OCI-LY3 (cell line): ENCODE measurements at regions not wholly inside any gene's neighbourhood (a gene's known extent, or its start where the extent isn't known, plus 50 kb on each side); places are given as distances from the start of the nearest gene placed in this dataset.

ENCODE experiments used
- H2AFZ ChIP-seq: fragments of 200-600, 300-600 bp; shearing (Covaris generic); 2 replicates; pipeline ENCODE4 v1.6.0; 2014; ENCODE audit warnings: antibody characterized with exemption, low read depth, low read length
- H3K27ac ChIP-seq: fragments of 200-600, 300-600 bp; sonication (generic); 2 replicates; pipeline ENCODE4 v1.5.1; 2014; ENCODE audit warnings: mild to moderate bottlenecking, low read length, moderate library complexity, mixed read lengths
- H3K27me3 ChIP-seq: fragments of 200-600, 300-600 bp; sonication (generic); 2 replicates; pipeline ENCODE4 v1.6.1; 2014; ENCODE audit warnings: low read depth, low read length, mixed read lengths
- H3K36me3 ChIP-seq: fragments of 200-600, 300-600 bp; sonication (generic); replicated peaks from 2 replicates; pipeline ENCODE3; 2014; ENCODE audit warnings: low read depth, low read length, mixed read lengths
- H3K4me1 ChIP-seq: fragments of 300-600, 200-600 bp; sonication (generic); 2 replicates; pipeline ENCODE4 v1.6.1; 2014; ENCODE audit warnings: low read length, mixed read lengths
- H3K4me2 ChIP-seq: fragments of 200-600, 300-600 bp; sonication (generic); 2 replicates; pipeline ENCODE4 v1.6.1; 2014; ENCODE audit warnings: low read length, mixed read lengths
- H3K4me3 ChIP-seq: fragments of 300-600, 200-600 bp; sonication (generic); 2 replicates; pipeline ENCODE4 v1.5.1; 2014; ENCODE audit warnings: antibody characterized with exemption, mild to moderate bottlenecking, low read length, moderate library complexity
- H3K79me2 ChIP-seq: fragments of 300-600, 200-600 bp; shearing (Covaris generic); 2 replicates; pipeline ENCODE4 v1.6.1; 2014; ENCODE audit warnings: mild to moderate bottlenecking, low read length, mixed read lengths
- H3K9ac ChIP-seq: fragments of 300-600, 200-600 bp; shearing (Covaris generic); 2 replicates; pipeline ENCODE4 v1.6.0; 2014; ENCODE audit warnings: mild to moderate bottlenecking, low read length, moderate library complexity
- H3K9me3 ChIP-seq: fragments of 200-600, 300-600 bp; shearing (Covaris generic); 2 replicates; pipeline ENCODE4 v1.6.1; 2014; ENCODE audit warnings: low read length, mixed read lengths; ENCODE audit not compliant: insufficient read depth
- H4K20me1 ChIP-seq: fragments of 200-600, 300-600 bp; sonication (generic); 2 replicates; pipeline ENCODE4 v1.6.1; 2016; ENCODE audit warnings: low read length, mixed read lengths; ENCODE audit not compliant: insufficient read depth
- EZH2phosphoT487 ChIP-seq: fragments of 200-600 bp; shearing (Covaris generic); IDR thresholded peaks from 2 replicates; pipeline ENCODE4 v1.6.1; 2018; ENCODE audit warnings: antibody characterized with exemption, mixed run types, low read depth
- TF ChIP-seq, protein P1 (sequence below): fragments of 200-600, 300-600 bp; sonication (generic); IDR thresholded peaks from 2 replicates; pipeline ENCODE4 v1.5.1; 2014; ENCODE audit warnings: antibody characterized with exemption, low read length, low read depth

DNA sequence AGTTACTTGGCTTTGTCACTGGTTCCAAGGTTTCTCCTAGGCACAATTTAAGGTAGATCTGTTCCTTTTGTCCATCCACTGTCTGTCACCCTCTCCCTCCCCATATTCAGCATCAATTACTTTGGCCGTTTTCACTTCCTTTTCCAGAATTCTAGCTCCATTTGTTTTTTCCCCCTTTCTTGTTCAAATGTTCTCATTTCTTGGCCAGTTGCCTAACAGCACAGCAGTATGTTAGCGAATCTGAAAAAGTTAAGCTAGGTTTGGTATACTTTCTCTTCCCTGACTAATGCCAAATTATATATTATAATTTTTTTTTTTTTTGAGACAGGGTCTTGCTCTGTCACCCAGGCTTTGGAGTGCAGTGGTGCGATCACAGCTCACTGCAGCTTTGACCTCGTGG, 409.1 kb upstream of the TEX13C start:
- H4K20me1 ChIP-seq: no peaks in the 10 kb centered on the region
- H3K4me3 ChIP-seq: no peak overlapping the region
- no peak for TF ChIP-seq EZH2phosphoT487
- TF ChIP-seq, protein P1, sequence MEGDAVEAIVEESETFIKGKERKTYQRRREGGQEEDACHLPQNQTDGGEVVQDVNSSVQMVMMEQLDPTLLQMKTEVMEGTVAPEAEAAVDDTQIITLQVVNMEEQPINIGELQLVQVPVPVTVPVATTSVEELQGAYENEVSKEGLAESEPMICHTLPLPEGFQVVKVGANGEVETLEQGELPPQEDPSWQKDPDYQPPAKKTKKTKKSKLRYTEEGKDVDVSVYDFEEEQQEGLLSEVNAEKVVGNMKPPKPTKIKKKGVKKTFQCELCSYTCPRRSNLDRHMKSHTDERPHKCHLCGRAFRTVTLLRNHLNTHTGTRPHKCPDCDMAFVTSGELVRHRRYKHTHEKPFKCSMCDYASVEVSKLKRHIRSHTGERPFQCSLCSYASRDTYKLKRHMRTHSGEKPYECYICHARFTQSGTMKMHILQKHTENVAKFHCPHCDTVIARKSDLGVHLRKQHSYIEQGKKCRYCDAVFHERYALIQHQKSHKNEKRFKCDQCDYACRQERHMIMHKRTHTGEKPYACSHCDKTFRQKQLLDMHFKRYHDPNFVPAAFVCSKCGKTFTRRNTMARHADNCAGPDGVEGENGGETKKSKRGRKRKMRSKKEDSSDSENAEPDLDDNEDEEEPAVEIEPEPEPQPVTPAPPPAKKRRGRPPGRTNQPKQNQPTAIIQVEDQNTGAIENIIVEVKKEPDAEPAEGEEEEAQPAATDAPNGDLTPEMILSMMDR: no peak
- H2AFZ ChIP-seq: no peak overlapping the region
- no peak overlapping the region for H3K9ac ChIP-seq
- no peak overlapping the region for H3K27ac ChIP-seq
- no peaks in the 10 kb centered on the region for H3K27me3 ChIP-seq
- no peaks in the 10 kb centered on the region for H3K79me2 ChIP-seq
- no peaks in the 10 kb centered on the region for H3K36me3 ChIP-seq
- H3K4me2 ChIP-seq: no peak overlapping the region
- no peaks in the 10 kb centered on the region for H3K4me1 ChIP-seq
- H3K9me3 ChIP-seq: no peaks in the 10 kb centered on the region

GRCh38 chrX:124917011-124917410, 402.7 kb upstream of the TEX13C start:
- H3K4me1 ChIP-seq: no peaks in the 10 kb centered on the region
- H3K4me2 ChIP-seq: no peak overlapping the region
- H3K79me2 ChIP-seq: no peaks in the 10 kb centered on the region
- no peak overlapping the region for H3K9ac ChIP-seq
- no peaks in the 10 kb centered on the region for H4K20me1 ChIP-seq
- no peaks in the 10 kb centered on the region for H3K27me3 ChIP-seq
- H2AFZ ChIP-seq: no peak overlapping the region
- TF ChIP-seq, protein P1: no peak
- no peak for TF ChIP-seq EZH2phosphoT487
- no peak overlapping the region for H3K27ac ChIP-seq
- no peaks in the 10 kb centered on the region for H3K36me3 ChIP-seq
- no peak overlapping the region for H3K4me3 ChIP-seq
- H3K9me3 ChIP-seq: no peaks in the 10 kb centered on the region

GRCh38 chrX:124925681-124926080, 394.0 kb upstream of the TEX13C start:
- Histone ChIP-seq H3K4me2 (no peak overlapping the region), H3K79me2 (no peaks in the 10 kb centered on the region), H3K9me3 (no peaks in the 10 kb centered on the region), H2AFZ (no peak overlapping the region), H4K20me1 (no peaks in the 10 kb centered on the region), H3K4me3 (no peak overlapping the region), H3K27me3 (no peaks in the 10 kb centered on the region), H3K9ac (no peak overlapping the region), H3K36me3 (no peaks in the 10 kb centered on the region), H3K27ac (no peak overlapping the region), H3K4me1 (no peaks in the 10 kb centered on the region)
- no peak for TF ChIP-seq EZH2phosphoT487
- TF ChIP-seq, protein P1: no peak

- Histone ChIP-seq H3K36me3 (no peaks in the 10 kb centered on the region), H4K20me1 (no peaks in the 10 kb centered on the region), H3K9me3 (no peaks in the 10 kb centered on the region), H3K79me2 (no peaks in the 10 kb centered on the region), H3K4me1 (no peaks in the 10 kb centered on the region), H3K4me3 (no peak overlapping the region), H3K27me3 (no peaks in the 10 kb centered on the region), H3K27ac (no peak overlapping the region), H3K4me2 (no peak overlapping the region), H2AFZ (no peak overlapping the region), H3K9ac (no peak overlapping the region)
- TF ChIP-seq EZH2phosphoT487: no peak
- TF ChIP-seq, protein P1: no peak
Observed at GRCh38 chrX:124931241-124931640, 388.4 kb upstream of the TEX13C start.
